GM18519 (cell line): ENCODE measurements at regions not wholly inside any gene's neighbourhood (a gene's known extent, or its start where the extent isn't known, plus 50 kb on each side); places are given as distances from the start of the nearest gene placed in this dataset.

Source experiments
- ATAC-seq: cut with Tn5 transposase; IDR thresholded peaks from one replicate; pipeline ENCODE4 v1.9.1; 2021; ENCODE audit warnings: mild to moderate bottlenecking, moderate library complexity; ENCODE audit not compliant: unreplicated experiment, low FRiP score

- ATAC-seq: no peak
These were observed 656.2 kb upstream of the PTPRD start for GRCh38 chr9:11269036-11269435.

DNA sequence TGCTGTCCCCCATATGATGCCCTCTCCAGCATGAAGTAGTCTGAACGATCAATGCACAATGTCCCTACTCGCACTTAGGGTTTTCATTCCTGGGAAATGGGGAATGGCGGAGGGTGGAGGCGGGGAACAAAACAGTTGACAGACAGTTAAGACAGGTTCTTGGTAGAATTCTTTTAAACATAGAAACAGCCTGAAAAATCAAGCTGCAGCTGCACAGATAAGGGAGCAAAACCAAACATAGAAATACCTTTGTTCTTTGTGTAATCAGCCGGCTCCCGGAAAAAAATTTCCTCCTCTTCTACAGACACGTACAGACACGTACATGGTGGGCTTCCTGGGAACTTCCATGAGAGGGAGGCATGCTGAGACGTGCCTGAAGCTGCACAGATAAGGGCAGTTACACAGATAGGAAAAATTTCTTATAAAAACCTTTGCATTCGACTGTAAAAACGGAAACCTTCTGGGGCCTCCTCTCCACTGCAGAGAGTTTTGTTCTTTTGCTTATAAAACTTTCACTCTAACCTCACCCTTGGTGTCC, 662.4 kb upstream of the PTPRD start:
- no peak for ATAC-seq

DNA sequence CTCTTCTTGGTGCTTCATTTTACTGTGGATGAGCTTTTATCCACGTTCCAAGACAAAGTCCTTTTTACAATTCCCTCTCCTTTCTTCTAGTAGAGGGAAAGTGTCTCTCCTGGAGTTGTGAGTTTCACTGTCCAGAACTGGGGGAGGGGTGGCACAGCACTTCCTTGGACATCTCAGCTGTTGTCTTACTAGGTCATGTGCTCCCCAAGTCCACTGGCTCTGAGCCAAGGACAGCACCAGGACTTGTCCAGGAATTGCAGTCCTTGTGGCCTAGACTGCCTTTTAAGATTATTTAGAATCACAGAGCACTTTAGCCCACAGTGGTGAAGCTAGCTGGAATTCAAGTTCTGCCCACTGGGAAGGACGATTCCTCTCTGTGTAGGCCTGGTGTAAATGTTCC, 700.2 kb upstream of the PTPRD start:
- ATAC-seq: no peak

GRCh38 chr9:11318946-11319345, 706.1 kb upstream of the PTPRD start:
- ATAC-seq: no peak

DNA sequence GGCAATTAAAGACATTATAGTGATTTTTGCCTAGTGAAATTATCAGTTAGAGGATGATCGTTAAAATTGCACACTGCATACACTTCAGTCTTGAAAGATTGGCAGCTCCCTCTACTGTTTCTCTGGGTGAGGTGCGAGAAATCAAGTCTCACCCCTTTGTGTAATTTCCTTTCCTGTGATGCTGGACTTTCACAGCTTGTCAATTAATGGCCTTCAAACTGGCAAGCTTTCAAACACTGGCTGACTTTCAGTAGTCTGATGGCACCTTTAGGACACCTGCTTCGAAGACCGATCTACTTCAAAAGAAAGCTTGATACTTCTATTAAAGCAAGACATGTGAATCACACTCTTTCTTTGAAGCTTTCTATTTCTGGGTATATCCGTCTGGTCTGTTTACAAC, 706.7 kb upstream of the PTPRD start:
- no peak for ATAC-seq

DNA sequence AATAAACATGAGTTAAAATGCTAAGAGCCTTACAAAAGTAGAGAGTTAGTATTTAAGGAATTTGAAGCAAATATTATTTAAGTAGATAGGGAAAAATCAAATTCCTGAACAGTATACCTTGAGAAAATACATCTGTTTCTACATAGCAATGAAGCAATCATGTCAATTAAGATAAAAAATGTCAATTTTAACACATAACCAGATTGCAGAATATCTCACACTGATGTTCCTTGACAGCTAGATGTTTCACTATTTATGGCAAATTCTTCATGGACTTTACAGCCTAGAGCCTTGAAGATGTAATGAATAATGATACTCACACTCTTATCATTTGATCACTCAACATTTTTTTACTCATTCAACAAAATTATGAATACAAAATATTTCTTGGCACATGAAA, 708.2 kb upstream of the PTPRD start:
- no peak for ATAC-seq

DNA sequence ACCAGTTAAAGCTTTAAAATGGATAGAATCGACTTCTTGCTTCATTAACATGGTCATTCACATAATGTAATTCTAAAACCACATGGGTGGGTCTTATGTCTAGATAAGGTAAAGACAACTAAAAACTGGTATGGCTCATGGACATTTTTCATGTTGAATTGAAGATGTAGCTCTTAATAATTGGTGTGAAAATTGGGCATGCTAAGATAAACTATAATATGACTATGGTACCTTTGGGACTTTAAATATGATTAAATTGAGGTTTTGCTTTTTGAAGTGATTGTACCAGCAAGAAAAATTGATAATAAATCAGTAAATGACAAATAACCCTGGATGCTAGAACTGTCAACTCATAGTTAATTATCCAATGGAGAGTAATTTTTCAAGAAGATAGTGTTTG, 710.7 kb upstream of the PTPRD start:
- ATAC-seq: no peak

DNA sequence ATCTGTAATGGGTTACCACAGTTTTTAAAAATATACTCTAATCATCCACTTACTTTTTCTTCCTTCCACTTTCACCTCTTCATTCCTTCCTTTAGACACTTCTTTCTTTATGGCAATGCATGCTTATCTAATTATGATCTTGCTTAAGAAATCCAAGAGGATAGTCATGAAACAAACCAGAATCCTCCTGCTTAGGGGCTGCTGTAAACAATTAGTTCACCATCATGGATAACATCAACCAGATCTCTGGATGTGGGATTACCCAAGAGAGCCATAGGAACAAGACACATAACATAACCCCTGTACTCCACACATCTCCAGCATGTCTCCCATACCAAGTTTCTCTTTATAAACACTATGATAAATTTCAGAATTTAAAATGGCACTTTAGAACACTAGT, 713.4 kb upstream of the PTPRD start:
- ATAC-seq: no peak

GRCh38 chr9:11328326-11328725, 715.5 kb upstream of the PTPRD start:
- ATAC-seq: no peak

DNA sequence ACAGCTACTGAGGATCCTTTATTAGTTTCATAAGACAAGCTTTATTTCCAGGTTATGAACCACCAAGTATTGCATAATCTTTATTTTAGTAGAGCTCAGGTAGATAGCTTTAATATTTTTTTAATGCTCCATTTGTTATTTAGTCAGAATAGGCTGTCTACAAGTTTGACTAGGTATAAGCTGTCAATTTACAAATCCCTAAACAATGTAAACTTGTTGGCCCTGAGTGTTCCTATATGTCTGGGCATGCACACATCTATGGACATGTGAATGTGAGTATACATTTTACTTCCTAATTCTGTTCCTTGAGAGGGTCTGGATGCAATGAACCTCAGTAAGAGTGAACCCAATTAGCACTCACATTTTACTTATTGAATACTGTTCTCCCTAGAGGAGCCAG, 722.2 kb upstream of the PTPRD start:
- no peak for ATAC-seq

DNA sequence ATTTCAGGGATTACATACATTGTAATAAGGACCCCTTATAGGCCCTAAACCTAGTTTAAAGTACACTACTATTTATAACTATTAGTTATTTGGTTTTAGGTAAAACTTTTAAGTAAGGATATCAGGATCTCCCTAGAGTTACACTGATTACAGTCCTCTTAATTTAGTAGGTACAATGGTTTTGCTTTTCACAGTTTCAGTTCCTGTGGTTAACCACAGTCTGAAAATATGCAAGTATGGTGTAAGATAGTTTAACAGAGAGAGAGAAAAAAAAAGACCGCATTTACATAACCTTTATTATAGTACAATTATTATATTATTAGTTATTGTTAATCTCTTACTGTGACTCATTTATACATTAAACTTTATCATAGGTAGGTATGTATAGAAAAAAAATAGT, 725.3 kb upstream of the PTPRD start:
- ATAC-seq: peak; percentile 91

DNA sequence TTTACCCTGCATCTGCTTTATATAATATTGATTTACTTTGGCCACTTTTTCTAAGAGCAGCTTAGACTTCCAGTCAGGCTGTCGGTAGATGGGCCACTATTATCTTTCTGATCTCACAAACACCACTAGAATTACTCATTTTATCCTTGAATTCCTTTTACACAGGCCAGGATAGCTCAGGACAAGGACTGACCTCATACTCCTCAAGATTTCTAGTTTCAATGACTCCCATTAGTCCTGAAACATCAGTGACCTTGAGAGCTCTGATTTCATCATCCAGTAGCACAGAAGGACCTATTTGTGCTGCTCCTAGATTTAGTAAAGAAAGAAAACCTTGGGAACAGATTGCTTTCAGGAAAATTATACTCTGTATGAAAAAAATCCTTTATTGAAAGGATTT, 727.9 kb upstream of the PTPRD start:
- ATAC-seq: no peak

DNA sequence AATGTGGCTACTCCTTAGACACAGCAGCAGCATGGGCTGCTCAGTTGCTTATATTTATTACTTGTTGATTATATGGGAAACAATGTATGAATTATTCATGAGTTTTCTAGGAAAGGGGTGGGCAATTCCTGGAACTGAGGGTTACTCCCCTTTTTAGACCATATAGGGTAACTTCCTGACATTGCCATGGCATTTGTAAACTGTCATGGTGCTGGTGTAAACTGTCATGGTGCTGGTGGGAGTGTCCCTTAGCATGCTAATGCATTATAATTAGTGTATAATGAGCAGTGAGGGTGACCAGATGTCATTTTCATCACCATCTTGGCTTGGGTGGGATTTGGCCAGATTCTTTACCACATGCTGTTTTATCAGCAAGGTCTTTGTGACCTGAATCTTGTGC, 734.6 kb upstream of the PTPRD start:
- ATAC-seq: no peak

GRCh38 chr9:11348366-11348765, 735.6 kb upstream of the PTPRD start:
- no peak for ATAC-seq

GRCh38 chr9:11349187-11349586, 736.4 kb upstream of the PTPRD start:
- no peak for ATAC-seq

GRCh38 chr9:11352612-11353011, 739.8 kb upstream of the PTPRD start:
- no peak for ATAC-seq

GRCh38 chr9:11356067-11356466, 743.3 kb upstream of the PTPRD start:
- no peak for ATAC-seq

- no peak for ATAC-seq
These were observed 753.9 kb upstream of the PTPRD start for GRCh38 chr9:11366585-11367129.

DNA sequence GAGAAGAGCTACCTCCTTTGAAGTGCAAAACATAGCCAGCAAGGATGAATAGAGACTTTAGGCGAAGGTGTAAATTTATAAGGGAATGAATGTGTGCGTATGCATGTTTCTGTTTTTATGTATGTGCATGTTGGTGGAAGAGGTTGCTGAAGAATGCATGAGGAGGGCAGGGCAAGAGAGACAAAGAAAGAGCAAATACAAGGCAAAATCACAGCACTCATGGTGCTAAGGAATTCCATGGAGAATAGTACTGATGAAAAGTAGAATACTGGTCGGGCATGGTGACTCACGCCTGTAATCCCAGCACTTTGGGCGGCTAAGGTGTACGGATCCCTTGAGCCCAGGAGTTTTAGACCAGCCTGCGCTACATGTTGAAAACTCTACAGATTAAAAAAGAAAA, 762.1 kb upstream of the PTPRD start:
- ATAC-seq: no peak

- ATAC-seq: no peak
These were observed 789.8 kb upstream of the PTPRD start for GRCh38 chr9:11402621-11403020.

DNA sequence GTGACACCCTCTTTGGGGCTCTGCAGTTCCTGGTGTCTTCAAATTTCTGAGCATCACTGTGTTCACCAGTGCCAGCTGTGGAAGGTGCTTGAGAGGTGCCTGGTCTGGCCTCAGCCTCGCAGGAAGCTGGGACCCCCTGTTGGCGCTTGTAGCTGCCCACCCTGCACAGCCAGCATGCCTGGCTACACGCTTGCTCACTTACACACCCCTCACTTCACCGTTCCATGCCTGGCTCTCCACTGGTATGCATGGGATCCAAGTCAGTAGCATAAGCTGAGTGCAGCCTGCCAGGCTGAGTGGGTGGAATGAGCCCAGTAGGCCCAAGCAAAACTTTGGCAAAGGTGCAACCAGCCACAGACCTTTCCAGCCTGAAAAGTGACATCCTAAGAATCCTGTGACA, 801.4 kb upstream of the PTPRD start:
- ATAC-seq: no peak

GRCh38 chr9:11417782-11418181, 805.0 kb upstream of the PTPRD start:
- ATAC-seq: no peak

DNA sequence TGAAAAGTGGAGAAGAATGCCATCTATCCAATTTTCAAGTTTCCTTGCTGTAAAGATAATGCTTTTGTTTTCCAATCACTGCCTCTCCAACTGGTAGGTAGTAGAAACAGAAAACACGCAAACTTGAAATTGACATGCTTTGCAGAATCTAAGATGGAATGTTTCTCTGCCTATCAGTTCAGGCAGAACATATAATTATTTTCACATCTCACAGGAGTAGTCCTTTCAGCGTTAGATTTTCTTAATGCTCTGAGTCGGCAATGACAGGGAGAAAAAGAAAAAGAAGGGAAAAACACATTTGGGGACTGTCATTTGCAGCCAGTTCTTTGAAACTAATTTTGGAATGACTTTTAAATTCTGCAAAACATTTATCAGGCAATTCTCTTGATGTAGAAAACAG, 818.7 kb upstream of the PTPRD start:
- no peak for ATAC-seq
